ENCODE measurements at regions not wholly inside any gene's neighbourhood (a gene's known extent, or its start where the extent isn't known, plus 50 kb on each side); places are given as distances from the start of the nearest gene placed in this dataset.

DNA sequence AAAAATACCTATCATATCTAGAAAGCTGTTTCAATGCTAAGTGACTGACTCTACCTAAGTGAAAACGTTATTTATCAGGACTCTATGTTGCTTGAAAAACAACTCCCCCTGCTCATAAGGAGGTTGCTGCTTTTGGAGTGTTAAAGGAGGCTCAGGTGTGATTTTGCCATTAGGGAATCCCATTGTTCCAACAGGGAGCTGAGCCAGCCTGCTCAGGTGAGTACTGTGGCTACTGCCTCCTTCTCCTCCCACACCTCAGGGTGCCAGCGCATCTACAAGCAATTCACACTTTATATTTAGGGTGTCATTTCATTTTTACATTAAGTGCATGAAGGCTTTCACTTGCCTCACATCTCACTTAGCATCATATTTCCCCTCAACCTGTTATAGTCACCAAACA, 84.7 kb downstream of the SEM1 start:
- no peak for TF ChIP-seq CTBP1 (IDR thresholded peaks at IDR 0.05; ENCODE audit: borderline replicate concordance)
- TF ChIP-seq FOXM1 (IDR thresholded peaks at IDR 0.05; ENCODE audit: borderline replicate concordance): no peak
- TF ChIP-seq HDGF (IDR thresholded peaks at IDR 0.05; ENCODE audit: borderline replicate concordance): no peak
- no peak for TF ChIP-seq SP1 (IDR thresholded peaks at IDR 0.05)

Measured in HEK293T (cell line).